WERI-Rb-1 (cell line): ENCODE measurements at regions not wholly inside any gene's neighbourhood (a gene's known extent, or its start where the extent isn't known, plus 50 kb on each side); places are given as distances from the start of the nearest gene placed in this dataset.

Experiments
- DNase-seq: peaks from one replicate; pipeline ENCODE4 v3.0.0-alpha.2; 2020
- H3K27ac ChIP-seq: fragments of 250-450 bp; sonication (Bioruptor Pico); 2 replicates; pipeline ENCODE4 v1.5.1; 2020; ENCODE audit warnings: mild to moderate bottlenecking, moderate library complexity
- H3K27me3 ChIP-seq: fragments of 250-450 bp; sonication (Bioruptor Pico); 2 replicates; pipeline ENCODE4 v1.5.1; 2021; ENCODE audit warnings: mild to moderate bottlenecking, low read depth, moderate library complexity; ENCODE audit not compliant: insufficient read depth, severe bottlenecking
- H3K36me3 ChIP-seq: fragments of 250-450 bp; sonication (Bioruptor Pico); 2 replicates; pipeline ENCODE4 v1.5.1; 2020; ENCODE audit warnings: mild to moderate bottlenecking, moderate library complexity
- H3K4me3 ChIP-seq: 2 replicates; pipeline ENCODE4 v1.5.1; 2011; ENCODE audit warnings: low read depth, mild to moderate bottlenecking, control low read depth, low read length
- H3K9me3 ChIP-seq: fragments of 250-450 bp; sonication (Bioruptor Pico); 2 replicates; pipeline ENCODE4 v1.5.1; 2021; ENCODE audit warnings: mild to moderate bottlenecking, moderate library complexity; ENCODE audit not compliant: severe bottlenecking
- TF ChIP-seq, protein P1 (sequence below): IDR thresholded peaks from 2 replicates; pipeline ENCODE4 v1.5.1; 2011; ENCODE audit warnings: low read depth, mild to moderate bottlenecking, control low read depth, inconsistent platforms, low read length

DNA sequence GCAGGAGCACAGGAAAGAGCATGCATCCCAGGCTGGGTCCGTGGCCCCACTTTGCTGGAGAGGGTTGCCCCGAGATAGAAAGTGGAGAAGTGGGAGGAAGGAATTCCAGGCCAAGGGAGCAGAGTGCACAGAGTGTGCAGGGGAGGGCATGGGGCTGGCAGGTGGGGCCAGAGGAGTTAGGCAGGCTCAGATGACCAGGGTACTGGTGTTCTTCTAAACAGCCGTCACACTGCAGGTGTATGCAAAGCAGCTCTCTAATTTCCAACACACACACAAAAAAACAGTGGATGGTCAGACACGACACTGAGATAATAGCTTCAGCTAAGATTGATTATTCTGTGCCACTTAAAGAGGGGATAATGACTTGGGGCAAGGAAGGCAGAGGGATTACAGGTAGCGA is 212.2 kb downstream of the MTRR start:
- no peaks in the 10 kb centered on the region for H3K36me3 ChIP-seq
- no peak overlapping the region for H3K27ac ChIP-seq
- DNase-seq = no peak
- peaks cover 2% of the 10 kb centered on the region for H3K27me3 ChIP-seq
- H3K9me3 ChIP-seq = no peaks in the 10 kb centered on the region
- no peak overlapping the region for H3K4me3 ChIP-seq
- TF ChIP-seq, protein P1, sequence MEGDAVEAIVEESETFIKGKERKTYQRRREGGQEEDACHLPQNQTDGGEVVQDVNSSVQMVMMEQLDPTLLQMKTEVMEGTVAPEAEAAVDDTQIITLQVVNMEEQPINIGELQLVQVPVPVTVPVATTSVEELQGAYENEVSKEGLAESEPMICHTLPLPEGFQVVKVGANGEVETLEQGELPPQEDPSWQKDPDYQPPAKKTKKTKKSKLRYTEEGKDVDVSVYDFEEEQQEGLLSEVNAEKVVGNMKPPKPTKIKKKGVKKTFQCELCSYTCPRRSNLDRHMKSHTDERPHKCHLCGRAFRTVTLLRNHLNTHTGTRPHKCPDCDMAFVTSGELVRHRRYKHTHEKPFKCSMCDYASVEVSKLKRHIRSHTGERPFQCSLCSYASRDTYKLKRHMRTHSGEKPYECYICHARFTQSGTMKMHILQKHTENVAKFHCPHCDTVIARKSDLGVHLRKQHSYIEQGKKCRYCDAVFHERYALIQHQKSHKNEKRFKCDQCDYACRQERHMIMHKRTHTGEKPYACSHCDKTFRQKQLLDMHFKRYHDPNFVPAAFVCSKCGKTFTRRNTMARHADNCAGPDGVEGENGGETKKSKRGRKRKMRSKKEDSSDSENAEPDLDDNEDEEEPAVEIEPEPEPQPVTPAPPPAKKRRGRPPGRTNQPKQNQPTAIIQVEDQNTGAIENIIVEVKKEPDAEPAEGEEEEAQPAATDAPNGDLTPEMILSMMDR = no peak

DNA sequence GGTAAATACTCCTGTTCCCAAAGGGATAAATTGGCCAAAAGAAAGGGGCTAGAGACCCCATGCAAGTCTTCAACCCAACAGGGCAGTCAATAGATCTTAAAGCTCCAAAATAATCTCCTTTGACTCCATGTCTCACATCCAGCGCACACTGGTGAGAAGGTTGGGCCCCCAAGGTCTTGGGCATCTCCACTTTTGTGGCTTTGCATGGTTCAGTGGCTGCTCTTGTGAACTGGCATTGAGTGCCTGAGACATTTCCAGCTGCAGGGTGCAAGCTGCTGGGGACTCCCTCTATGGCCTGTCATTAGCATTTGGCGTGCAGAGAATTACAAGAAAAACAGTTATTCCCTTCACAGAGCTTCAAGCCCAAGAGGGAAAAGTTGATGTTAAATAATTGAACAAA is 224.7 kb downstream of the MTRR start:
- Histone ChIP-seq H3K27me3 (peaks cover 29% of the 10 kb centered on the region), H3K4me3 (no peak overlapping the region), H3K27ac (no peak overlapping the region), H3K36me3 (no peaks in the 10 kb centered on the region), H3K9me3 (peaks cover 2% of the 10 kb centered on the region)
- DNase-seq = no peak
- TF ChIP-seq, protein P1 = no peak

DNA sequence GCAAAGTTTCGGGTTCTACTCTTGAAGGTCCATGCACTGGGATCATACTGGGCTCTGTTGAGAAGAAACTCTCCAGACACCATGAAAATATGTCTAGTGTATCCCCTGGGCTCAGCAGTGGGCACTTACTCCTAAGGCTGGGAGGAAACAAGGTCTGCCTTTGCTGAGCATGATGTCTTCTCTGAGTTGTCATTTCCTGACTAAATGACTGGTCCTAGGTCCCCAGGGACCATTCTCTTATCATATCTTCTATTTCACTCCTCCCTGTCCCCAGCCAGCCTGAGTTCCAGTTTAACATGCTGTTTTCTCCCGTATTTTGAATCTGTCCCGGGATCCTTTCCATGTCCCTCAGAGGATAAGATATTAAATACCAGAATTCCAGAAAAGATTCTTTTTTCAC is 225.4 kb downstream of the MTRR start:
- DNase-seq = no peak
- Histone ChIP-seq H3K27ac (no peak overlapping the region), H3K36me3 (no peaks in the 10 kb centered on the region), H3K9me3 (peaks cover 2% of the 10 kb centered on the region), H3K4me3 (no peak overlapping the region), H3K27me3 (peaks cover 29% of the 10 kb centered on the region)
- TF ChIP-seq, protein P1 = no peak

DNA sequence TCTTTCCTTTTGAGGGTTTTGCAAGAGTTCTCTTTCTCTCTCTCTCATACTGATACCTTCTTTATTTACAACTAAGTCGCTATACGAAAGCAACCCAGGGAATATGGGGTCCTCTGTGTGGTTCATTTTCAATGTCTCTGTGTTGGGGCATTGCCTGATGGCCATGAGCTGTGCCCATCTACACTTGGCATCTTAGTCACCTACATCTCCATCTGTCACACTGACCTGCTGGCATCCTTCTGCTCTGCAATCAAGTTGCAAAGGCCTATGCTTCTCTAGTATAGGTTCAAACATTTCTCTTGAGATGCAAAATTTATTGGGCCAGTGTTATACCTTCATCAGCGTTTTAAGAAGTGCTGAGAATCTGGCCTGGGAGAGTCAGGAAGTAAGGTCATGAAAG is 228.2 kb downstream of the MTRR start:
- Histone ChIP-seq H3K27ac (no peak overlapping the region), H3K36me3 (no peaks in the 10 kb centered on the region), H3K4me3 (no peak overlapping the region), H3K27me3 (peaks cover 21% of the 10 kb centered on the region), H3K9me3 (no peaks in the 10 kb centered on the region)
- DNase-seq = no peak
- TF ChIP-seq, protein P1 = no peak

GRCh38 chr5:8098081-8098480 is 229.1 kb downstream of the MTRR start:
- H3K27ac ChIP-seq = no peak overlapping the region
- no peak overlapping the region for H3K4me3 ChIP-seq
- TF ChIP-seq, protein P1 = no peak
- H3K9me3 ChIP-seq = no peaks in the 10 kb centered on the region
- no peak for DNase-seq
- H3K36me3 ChIP-seq = no peaks in the 10 kb centered on the region
- H3K27me3 ChIP-seq = peaks cover 17% of the 10 kb centered on the region

DNA sequence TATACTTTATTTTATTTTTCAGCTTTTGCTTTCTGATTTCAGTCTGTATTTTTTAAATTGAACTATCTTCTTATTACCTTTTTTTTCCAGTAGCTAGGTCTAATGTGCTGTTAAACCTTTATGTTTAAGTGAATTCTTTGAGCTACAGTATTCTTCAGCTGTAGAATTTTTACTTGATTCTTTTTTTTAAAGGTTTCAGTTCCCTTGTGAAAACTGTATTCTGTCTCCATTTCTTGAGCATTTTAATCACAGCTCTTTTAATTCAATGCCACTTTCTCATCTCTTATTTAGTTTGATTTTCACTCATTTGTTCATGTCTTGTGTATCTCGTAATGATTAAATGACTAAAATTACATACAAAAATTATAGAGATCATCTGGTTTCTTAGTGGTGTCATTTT is 233.8 kb downstream of the MTRR start:
- no peak overlapping the region for H3K27ac ChIP-seq
- TF ChIP-seq, protein P1 = no peak
- no peak for DNase-seq
- H3K27me3 ChIP-seq = peaks cover 5% of the 10 kb centered on the region
- no peaks in the 10 kb centered on the region for H3K9me3 ChIP-seq
- no peaks in the 10 kb centered on the region for H3K36me3 ChIP-seq
- H3K4me3 ChIP-seq = no peak overlapping the region
